Naive B cell (primary cell): ENCODE measurements at regions not wholly inside any gene's neighbourhood (a gene's known extent, or its start where the extent isn't known, plus 50 kb on each side); places are given as distances from the start of the nearest gene placed in this dataset.
A peak's percentile ranks its signal among the peaks of the same experiment; 100 is the strongest.

Experiments
- ATAC-seq, 2 donors: fragments of 150-1000 bp; cut with Tn5 transposase; 2 replicates each; pipeline ENCODE4 v1.10.0; 2021; ENCODE audit warnings: low read depth in 2 of 2, mild to moderate bottlenecking in 2 of 2, moderate library complexity in 2 of 2
- DNase-seq: peaks from one replicate; pipeline ENCODE4 v3.0.0; 2022
- H3K27ac Mint-ChIP-seq, 6 donors: one replicate each; pipeline ENCODE4 v1.8.0; 2020 to 2022; ENCODE audit warnings: mild to moderate bottlenecking in 6 of 6, mixed read lengths in 6 of 6, moderate library complexity in 5 of 6, inconsistent platforms in 2 of 6
- H3K27me3 Mint-ChIP-seq, 3 donors: one replicate each; pipeline ENCODE4 v1.8.0; 2021 to 2022; ENCODE audit warnings: mixed read lengths in 3 of 3, mild to moderate bottlenecking in 1 of 3
- H3K36me3 Mint-ChIP-seq, 2 donors: one replicate each; pipeline ENCODE4 v1.8.0; 2020 to 2022; ENCODE audit warnings: mixed read lengths in 2 of 2, inconsistent platforms in 1 of 2, mild to moderate bottlenecking in 1 of 2
- H3K4me1 Mint-ChIP-seq, 3 donors: one replicate each; pipeline ENCODE4 v1.8.0; 2020 to 2022; ENCODE audit warnings: mixed read lengths in 3 of 3, inconsistent platforms in 1 of 3, mild to moderate bottlenecking in 1 of 3, moderate library complexity in 1 of 3
- H3K4me3 Mint-ChIP-seq, 8 donors: one replicate each; pipeline ENCODE4 v1.8.0; 2020 to 2022; ENCODE audit warnings: mild to moderate bottlenecking in 8 of 8, mixed read lengths in 8 of 8, moderate library complexity in 8 of 8, inconsistent platforms in 2 of 8
- H3K9me3 Mint-ChIP-seq, 7 donors: one replicate each; pipeline ENCODE4 v1.8.0; 2020 to 2022; ENCODE audit warnings: mixed read lengths in 7 of 7, mild to moderate bottlenecking in 5 of 7, inconsistent platforms in 2 of 7, moderate library complexity in 1 of 7

DNA sequence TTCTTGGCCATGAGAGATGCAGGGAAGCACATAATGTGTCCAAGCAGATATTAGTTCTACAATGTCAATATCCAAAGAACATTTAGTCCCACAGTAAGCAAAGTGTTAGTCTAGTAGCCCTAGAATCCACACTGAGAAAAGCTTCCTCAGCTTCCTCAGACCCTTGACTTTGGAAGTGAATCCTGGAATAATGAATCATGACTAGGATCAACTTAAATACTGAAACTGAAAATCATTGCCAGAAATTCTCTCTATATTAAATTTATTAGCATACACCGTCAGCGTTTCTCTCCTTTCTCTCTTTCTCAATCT lies 356.9 kb upstream of the ACVR2A start:
- H3K9me3 Mint-ChIP-seq: no peaks in the 10 kb centered on the region
- no peaks in the 10 kb centered on the region for H3K27me3 Mint-ChIP-seq
- no peak for DNase-seq
- no peak for ATAC-seq
- H3K4me3 Mint-ChIP-seq: no peak overlapping the region
- H3K36me3 Mint-ChIP-seq: no peaks in the 10 kb centered on the region
- H3K4me1 Mint-ChIP-seq: no peaks in the 10 kb centered on the region
- H3K27ac Mint-ChIP-seq: no peak overlapping the region

DNA sequence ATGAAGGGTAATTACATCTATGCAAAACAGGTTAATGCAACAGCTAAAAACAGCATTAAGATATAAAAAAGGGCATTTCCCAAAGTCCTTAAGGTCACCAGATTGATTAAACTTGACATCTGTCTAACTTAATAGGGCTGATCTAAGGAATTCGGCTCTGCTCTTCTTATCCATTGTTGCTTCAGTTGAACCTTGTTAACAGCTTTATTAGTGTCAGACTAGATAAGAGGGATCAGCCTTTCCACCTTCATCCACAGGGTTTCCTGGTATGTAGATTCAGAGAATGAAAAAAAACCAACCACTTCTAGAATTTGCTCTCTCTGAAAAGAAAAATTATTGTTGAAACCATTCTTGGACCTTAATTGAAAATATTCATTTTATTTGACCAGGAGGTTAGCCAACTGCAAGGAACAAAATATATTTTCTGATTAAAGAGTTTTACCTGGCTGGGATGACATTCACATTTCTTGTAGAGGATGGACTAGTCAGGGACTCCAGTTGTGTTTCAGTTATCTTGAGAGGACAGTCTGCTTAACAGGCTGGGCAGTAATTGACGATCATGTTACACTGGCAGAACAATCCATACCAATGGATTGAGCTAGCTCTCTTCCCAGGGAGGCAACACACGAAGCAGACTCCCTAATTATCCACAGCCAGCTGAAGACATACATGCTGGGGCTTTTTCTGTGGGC lies 357.4 kb upstream of the ACVR2A start:
- Mint-ChIP-seq H3K4me1 (no peaks in the 10 kb centered on the region), H3K27ac (no peak overlapping the region), H3K27me3 (no peaks in the 10 kb centered on the region), H3K36me3 (no peaks in the 10 kb centered on the region), H3K9me3 (no peaks in the 10 kb centered on the region), H3K4me3 (no peak overlapping the region)
- DNase-seq (no peak), ATAC-seq (no peak)

DNA sequence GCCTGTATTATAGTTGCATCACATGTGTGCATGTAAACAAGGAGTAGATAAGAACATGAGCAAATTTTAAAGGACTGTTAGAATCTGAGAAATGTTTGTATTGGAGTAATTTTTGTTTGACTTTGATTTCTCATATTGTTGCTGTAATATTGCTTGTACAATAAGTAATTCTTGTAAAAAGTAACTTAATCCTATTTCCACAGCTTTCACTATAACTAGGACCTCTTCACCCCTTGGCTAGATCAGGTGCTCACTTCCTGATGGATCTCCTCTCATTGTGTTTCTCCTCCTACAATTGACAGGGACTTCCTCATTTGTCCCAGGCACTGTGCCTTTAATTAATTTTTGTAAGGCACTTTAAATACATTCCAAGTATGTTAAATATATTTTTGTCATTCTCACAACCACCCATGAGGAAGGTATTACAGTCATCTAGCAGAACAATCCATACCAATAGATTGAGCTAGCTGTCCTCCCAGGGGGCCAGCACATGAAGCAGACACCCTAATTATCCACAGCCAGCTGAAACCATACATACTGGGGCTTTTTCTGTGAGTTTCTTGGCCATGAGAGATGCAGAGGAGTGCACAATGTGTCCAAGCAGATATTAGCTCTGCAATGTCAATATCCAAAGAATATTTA lies 359.5 kb upstream of the ACVR2A start:
- DNase-seq (no peak), ATAC-seq (no peak)
- H3K4me3 Mint-ChIP-seq: peak overlapping the region in 1 of 8 donors; percentile 44
- H3K4me1 Mint-ChIP-seq: no peaks in the 10 kb centered on the region
- H3K27me3 Mint-ChIP-seq: no peaks in the 10 kb centered on the region
- no peak overlapping the region for H3K27ac Mint-ChIP-seq
- no peaks in the 10 kb centered on the region for H3K9me3 Mint-ChIP-seq
- no peaks in the 10 kb centered on the region for H3K36me3 Mint-ChIP-seq

DNA sequence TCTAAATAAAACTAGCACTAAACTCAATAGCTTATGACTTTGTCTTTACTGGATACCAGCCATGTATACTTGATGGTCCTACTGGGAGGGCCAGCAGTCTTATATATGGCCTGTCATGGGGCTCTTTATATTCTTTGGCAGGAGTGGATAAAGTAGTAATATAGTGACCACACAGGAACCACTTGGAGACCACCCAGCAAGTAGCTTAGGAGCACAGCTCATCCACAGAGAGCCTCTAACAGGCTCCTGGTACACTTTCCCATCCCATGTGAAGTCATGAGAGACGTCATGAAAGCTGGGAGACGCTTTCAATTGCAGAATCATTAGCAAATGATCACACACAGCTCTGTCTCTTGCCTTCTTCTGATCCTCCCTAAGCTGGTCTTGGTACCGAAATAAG lies 360.9 kb upstream of the ACVR2A start:
- no peak for DNase-seq
- H3K27ac Mint-ChIP-seq: peak overlapping the region in 1 of 6 donors; percentile 14
- no peaks in the 10 kb centered on the region for H3K36me3 Mint-ChIP-seq
- no peak overlapping the region for H3K4me3 Mint-ChIP-seq
- no peaks in the 10 kb centered on the region for H3K4me1 Mint-ChIP-seq
- H3K27me3 Mint-ChIP-seq: no peaks in the 10 kb centered on the region
- no peak for ATAC-seq
- no peaks in the 10 kb centered on the region for H3K9me3 Mint-ChIP-seq

DNA sequence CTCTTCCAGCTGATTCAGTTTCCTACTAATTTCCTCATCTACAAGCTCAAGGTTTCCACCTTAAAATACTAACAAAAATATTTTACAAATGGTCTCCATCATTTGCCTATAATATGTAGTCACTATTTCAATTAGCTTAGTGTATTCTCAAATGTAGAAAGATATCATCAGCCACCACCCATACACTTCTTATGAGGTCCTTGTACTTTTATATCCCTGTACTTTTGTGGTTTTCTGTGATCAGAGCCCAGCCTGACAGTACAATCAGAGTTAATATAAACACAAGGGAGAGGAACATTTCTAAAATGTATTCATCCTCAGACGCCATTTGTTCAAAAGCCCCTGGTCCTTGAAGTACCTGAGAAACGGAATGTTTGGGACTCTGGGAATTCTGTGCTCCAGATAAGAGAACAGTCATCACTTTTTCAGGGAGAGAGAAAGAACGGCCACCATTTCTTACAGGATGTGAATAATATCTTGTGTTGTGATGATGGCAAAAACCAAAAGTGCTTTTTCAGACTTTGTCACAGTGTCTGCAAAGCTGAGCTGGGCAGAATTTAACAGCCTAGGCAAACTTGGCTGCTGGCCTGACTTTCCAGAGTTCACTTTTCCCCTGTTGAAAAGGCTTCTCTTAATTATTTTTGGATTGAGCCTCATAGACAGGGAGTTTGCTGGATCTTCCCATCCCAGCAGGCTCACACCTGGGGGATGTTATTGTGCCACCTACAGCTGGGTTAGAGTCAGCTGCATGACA lies 361.7 kb upstream of the ACVR2A start:
- H3K36me3 Mint-ChIP-seq: no peaks in the 10 kb centered on the region
- DNase-seq (no peak), ATAC-seq (no peak)
- H3K4me1 Mint-ChIP-seq: no peaks in the 10 kb centered on the region
- H3K27ac Mint-ChIP-seq: no peak overlapping the region
- no peaks in the 10 kb centered on the region for H3K9me3 Mint-ChIP-seq
- H3K4me3 Mint-ChIP-seq: no peak overlapping the region
- no peaks in the 10 kb centered on the region for H3K27me3 Mint-ChIP-seq

DNA sequence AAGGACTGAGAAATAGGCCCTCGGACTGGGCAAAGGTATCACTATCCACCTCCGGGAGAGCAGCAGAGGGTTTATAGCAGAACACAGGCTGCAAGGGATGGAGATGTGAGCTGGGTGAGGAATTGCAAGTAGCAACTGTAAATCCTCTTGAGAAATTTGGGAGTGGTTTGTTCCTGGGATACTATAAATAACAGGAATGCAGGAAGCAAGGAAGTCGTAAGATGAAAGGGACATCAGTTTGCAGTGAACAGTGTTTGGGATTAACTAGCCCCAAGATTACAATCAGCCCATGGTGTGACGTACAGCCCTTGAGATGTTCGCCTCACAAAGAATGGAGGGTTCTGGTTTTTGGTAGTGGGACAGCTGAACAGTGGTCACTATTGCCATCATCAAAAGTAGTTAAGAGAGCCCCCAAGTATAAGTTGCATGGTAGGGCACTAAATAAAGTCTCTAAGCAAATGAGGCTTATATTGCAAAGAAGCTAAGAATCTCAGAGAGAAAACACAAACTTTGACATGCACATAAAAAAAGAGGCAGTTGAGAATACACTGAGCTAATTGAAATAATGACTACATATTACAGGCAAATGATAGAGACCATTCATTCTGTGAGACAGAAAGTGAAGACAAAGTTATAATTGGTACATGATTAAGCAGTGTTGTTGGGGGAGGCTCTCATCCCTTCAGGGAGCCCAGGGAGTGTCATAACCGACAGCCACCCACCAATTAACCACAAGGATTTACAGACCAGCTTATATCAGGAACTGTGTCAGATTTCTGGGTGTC lies 362.5 kb upstream of the ACVR2A start:
- Mint-ChIP-seq H3K4me3 (no peak overlapping the region), H3K4me1 (no peaks in the 10 kb centered on the region), H3K36me3 (no peaks in the 10 kb centered on the region), H3K27ac (no peak overlapping the region), H3K27me3 (no peaks in the 10 kb centered on the region), H3K9me3 (no peaks in the 10 kb centered on the region)
- no peak for DNase-seq
- ATAC-seq: no peak

DNA sequence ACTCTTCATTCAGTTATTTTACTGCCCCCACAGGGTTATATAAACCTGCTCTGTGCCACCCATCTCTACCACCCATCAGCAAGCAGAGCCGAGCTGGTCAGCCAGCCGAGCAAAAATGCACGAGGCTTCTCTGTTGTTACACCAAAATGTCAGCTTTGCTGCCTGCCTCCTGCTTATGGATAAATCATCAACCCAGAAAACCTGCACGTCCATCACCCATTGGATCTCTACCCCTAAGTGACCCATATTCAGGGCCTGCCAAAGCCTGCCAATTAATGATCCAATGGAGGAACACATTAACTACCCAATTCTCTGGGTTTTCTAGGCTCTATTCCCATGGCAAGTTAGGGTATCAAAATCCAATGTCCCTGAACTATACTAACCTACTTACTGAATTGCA lies 365.5 kb upstream of the ACVR2A start:
- Mint-ChIP-seq H3K4me1 (no peaks in the 10 kb centered on the region), H3K4me3 (no peak overlapping the region), H3K36me3 (no peaks in the 10 kb centered on the region), H3K9me3 (peaks cover 0 to 2% (median 0%) of the 10 kb centered on the region in 7 donors), H3K27ac (no peak overlapping the region), H3K27me3 (no peaks in the 10 kb centered on the region)
- DNase-seq (no peak), ATAC-seq (no peak)

DNA sequence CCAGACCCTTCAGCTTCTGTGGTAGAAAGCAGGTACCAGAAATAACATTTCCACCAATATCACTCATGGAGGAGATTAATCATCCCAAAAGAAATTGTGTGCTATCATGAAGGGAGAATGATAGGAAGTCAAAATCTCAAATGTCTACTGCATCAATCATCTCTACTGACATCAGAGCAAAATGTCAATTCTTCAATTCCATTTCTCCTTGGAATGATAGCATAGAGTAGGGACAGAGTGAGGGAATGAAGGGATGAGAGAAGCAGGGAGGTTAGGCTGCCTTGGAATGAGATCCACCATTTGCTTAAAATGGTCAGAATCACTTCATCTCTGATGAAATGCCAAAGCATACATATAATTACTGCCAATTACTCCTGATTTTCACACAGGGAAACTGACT lies 371.8 kb upstream of the ACVR2A start:
- H3K27me3 Mint-ChIP-seq: no peaks in the 10 kb centered on the region
- H3K9me3 Mint-ChIP-seq: peaks cover 0 to 2% (median 0%) of the 10 kb centered on the region in 7 donors
- no peak overlapping the region for H3K4me3 Mint-ChIP-seq
- peak overlapping the region in 1 of 6 donors; percentile 68 for H3K27ac Mint-ChIP-seq
- no peaks in the 10 kb centered on the region for H3K4me1 Mint-ChIP-seq
- no peaks in the 10 kb centered on the region for H3K36me3 Mint-ChIP-seq
- no peak for ATAC-seq
- DNase-seq: no peak

DNA sequence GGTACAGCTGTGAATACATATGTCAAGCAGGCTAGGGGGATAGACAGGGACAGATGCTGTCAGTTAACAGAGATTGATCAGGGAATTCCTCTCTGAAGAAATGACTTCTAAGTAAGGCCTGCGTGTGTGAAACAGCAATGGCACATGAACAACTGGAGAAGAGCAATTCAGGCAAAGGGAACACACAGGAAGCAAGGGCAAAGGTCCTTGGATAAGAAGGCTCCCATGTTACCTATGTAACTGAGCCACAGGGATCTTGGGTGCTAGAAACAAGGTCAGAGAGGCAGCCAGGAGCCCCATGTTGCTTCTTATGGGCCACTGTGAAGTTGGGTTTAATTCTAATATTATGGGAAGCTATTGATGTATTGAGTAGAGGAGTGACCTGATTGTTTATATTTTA lies 373.7 kb upstream of the ACVR2A start:
- no peaks in the 10 kb centered on the region for H3K36me3 Mint-ChIP-seq
- peaks cover 0 to 3% (median 0%) of the 10 kb centered on the region in 7 donors for H3K9me3 Mint-ChIP-seq
- H3K4me3 Mint-ChIP-seq: peak overlapping the region in 1 of 8 donors; percentile 4
- ATAC-seq (no peak), DNase-seq (no peak)
- H3K4me1 Mint-ChIP-seq: no peaks in the 10 kb centered on the region
- H3K27me3 Mint-ChIP-seq: no peaks in the 10 kb centered on the region
- no peak overlapping the region for H3K27ac Mint-ChIP-seq

DNA sequence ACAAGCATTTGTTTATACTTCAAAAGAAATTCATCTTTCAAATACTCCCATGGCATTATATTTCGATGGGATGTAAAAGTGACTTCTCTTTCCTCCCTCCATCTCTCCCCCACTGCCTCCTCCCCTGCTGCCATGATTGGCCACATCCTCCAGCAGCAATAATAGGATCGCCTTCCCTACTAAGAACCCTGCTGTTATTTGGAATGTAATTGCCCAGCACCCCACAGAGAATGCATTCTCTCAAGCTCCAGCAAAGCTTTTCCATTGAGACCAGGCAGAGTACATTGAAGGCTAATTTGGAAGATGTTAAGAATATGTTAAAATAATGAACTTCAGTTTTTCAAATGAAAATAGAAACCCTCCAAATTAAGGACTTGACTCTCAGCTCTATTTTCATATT lies 375.4 kb upstream of the ACVR2A start:
- peaks cover 0 to 3% (median 0%) of the 10 kb centered on the region in 7 donors for H3K9me3 Mint-ChIP-seq
- H3K36me3 Mint-ChIP-seq: no peaks in the 10 kb centered on the region
- no peaks in the 10 kb centered on the region for H3K27me3 Mint-ChIP-seq
- no peaks in the 10 kb centered on the region for H3K4me1 Mint-ChIP-seq
- no peak overlapping the region for H3K4me3 Mint-ChIP-seq
- DNase-seq (no peak), ATAC-seq (no peak)
- H3K27ac Mint-ChIP-seq: no peak overlapping the region

DNA sequence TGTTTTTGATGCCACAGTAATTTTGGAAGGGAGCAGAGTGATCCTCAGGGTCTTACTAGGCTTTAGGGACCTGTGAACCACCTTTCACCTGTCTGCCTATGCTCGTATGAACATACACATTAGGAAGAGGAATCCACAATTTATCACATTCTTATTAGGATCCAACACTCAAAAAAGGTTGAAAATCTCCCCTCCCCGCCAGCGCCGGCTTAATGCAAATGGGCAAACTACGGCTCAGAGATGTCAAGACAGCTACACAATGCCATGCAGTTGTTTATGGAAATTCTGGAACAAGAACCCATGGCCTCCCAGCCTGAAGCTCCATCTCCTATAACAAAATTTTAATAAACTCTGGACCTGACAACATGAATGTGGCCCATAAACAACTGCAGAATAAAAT lies 375.9 kb upstream of the ACVR2A start:
- peaks cover 0 to 3% (median 0%) of the 10 kb centered on the region in 7 donors for H3K9me3 Mint-ChIP-seq
- no peak for DNase-seq
- H3K4me1 Mint-ChIP-seq: no peaks in the 10 kb centered on the region
- H3K27me3 Mint-ChIP-seq: no peaks in the 10 kb centered on the region
- H3K4me3 Mint-ChIP-seq: no peak overlapping the region
- no peaks in the 10 kb centered on the region for H3K36me3 Mint-ChIP-seq
- H3K27ac Mint-ChIP-seq: no peak overlapping the region
- no peak for ATAC-seq

DNA sequence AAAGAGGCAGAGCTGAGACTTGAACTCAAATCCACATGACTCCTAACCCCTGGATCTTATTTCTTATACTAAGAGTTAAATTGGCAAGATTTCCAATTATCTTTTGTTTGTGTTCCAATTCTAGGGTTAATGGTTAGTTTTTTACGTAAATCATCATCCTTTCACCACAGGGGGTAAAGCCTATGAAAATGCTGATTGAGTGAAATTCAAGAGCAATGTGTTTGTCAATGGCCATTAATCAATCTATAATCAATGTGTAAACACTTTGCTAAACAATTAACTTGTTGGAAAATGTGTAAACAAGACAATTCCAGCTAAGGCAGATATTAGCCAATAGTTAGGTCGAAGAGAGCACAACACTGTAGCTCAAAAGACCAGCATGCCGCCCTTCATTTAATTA lies 376.5 kb upstream of the ACVR2A start:
- no peaks in the 10 kb centered on the region for H3K4me1 Mint-ChIP-seq
- ATAC-seq (no peak), DNase-seq (no peak)
- H3K4me3 Mint-ChIP-seq: no peak overlapping the region
- peaks cover 0 to 3% (median 0%) of the 10 kb centered on the region in 7 donors for H3K9me3 Mint-ChIP-seq
- H3K27me3 Mint-ChIP-seq: no peaks in the 10 kb centered on the region
- H3K36me3 Mint-ChIP-seq: no peaks in the 10 kb centered on the region
- no peak overlapping the region for H3K27ac Mint-ChIP-seq

DNA sequence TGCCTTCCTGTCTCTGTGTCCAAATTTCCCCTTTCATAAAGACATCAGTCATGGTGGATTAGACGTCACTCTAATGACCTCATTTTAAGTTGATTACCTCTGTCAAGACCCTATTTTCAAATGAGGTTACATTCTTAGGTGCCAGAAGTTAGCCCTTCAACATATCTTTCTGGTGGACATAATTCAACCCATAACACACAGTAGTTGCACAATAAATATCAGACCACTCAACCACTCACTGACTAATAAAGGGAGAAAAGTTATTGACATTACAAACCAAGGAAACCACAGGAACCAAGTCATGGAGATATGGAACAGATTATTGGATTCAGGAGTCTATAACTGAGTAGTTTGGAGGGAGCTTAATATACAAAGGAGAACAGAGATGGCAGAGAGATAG lies 377.4 kb upstream of the ACVR2A start:
- Mint-ChIP-seq H3K9me3 (peaks cover 0 to 3% (median 0%) of the 10 kb centered on the region in 7 donors), H3K4me3 (no peak overlapping the region), H3K4me1 (no peaks in the 10 kb centered on the region), H3K36me3 (no peaks in the 10 kb centered on the region), H3K27me3 (no peaks in the 10 kb centered on the region), H3K27ac (no peak overlapping the region)
- DNase-seq (no peak), ATAC-seq (no peak)
